ENCODE measurements at regions not wholly inside any gene's neighbourhood (a gene's known extent, or its start where the extent isn't known, plus 50 kb on each side); places are given as distances from the start of the nearest gene placed in this dataset.

- Histone ChIP-seq H3K27ac (ENCODE audit: low read length) (no peak overlapping the region), H3K4me3 (ENCODE audit: low read length) (no peak overlapping the region), H3K27me3 (ENCODE audit: control insufficient read depth, insufficient read depth, low read length) (no peaks in the 10 kb centered on the region), H3K4me1 (ENCODE audit: control insufficient read depth, low read depth, low read length) (no peaks in the 10 kb centered on the region), H3K36me3 (ENCODE audit: control insufficient read depth, low read depth, low read length) (no peaks in the 10 kb centered on the region), H3K9ac (ENCODE audit: low read length) (no peak overlapping the region), H3K9me3 (ENCODE audit: control insufficient read depth, low read depth, low read length) (no peaks in the 10 kb centered on the region)
Measured at GRCh38 chr9:106423575-106423974, 439.4 kb upstream of the ZNF462 start.

- no peak overlapping the region for H3K9ac ChIP-seq (ENCODE audit: low read length)
- no peaks in the 10 kb centered on the region for H3K9me3 ChIP-seq (ENCODE audit: control insufficient read depth, low read depth, low read length)
Measured at GRCh38 chr9:106432631-106433030, 430.3 kb upstream of the ZNF462 start.

GRCh38 chr9:106438928-106439327 is 424.0 kb upstream of the ZNF462 start:
- no peaks in the 10 kb centered on the region for H3K4me1 ChIP-seq (ENCODE audit: control insufficient read depth, low read depth, low read length)
- H3K36me3 ChIP-seq (ENCODE audit: control insufficient read depth, low read depth, low read length), result no peaks in the 10 kb centered on the region
- no peak overlapping the region for H3K9ac ChIP-seq (ENCODE audit: low read length)
- H3K27ac ChIP-seq (ENCODE audit: low read length), result no peak overlapping the region
- H3K27me3 ChIP-seq (ENCODE audit: control insufficient read depth, insufficient read depth, low read length), result no peaks in the 10 kb centered on the region
- H3K4me3 ChIP-seq (ENCODE audit: low read length), result no peak overlapping the region
- H3K9me3 ChIP-seq (ENCODE audit: control insufficient read depth, low read depth, low read length), result no peaks in the 10 kb centered on the region

More at GRCh38 chr9:106432631-106433030, 430.3 kb upstream of the ZNF462 start:
- Histone ChIP-seq H3K36me3 (ENCODE audit: control insufficient read depth, low read depth, low read length) (no peaks in the 10 kb centered on the region), H3K4me3 (ENCODE audit: low read length) (no peak overlapping the region), H3K4me1 (ENCODE audit: control insufficient read depth, low read depth, low read length) (no peaks in the 10 kb centered on the region), H3K27me3 (ENCODE audit: control insufficient read depth, insufficient read depth, low read length) (no peaks in the 10 kb centered on the region), H3K27ac (ENCODE audit: low read length) (no peak overlapping the region)

GRCh38 chr9:106441283-106441682 is 421.7 kb upstream of the ZNF462 start:
- no peak overlapping the region for H3K9ac ChIP-seq (ENCODE audit: low read length)
- H3K4me3 ChIP-seq (ENCODE audit: low read length), result no peak overlapping the region
- no peaks in the 10 kb centered on the region for H3K4me1 ChIP-seq (ENCODE audit: control insufficient read depth, low read depth, low read length)
- no peaks in the 10 kb centered on the region for H3K27me3 ChIP-seq (ENCODE audit: control insufficient read depth, insufficient read depth, low read length)
- no peaks in the 10 kb centered on the region for H3K9me3 ChIP-seq (ENCODE audit: control insufficient read depth, low read depth, low read length)
- H3K27ac ChIP-seq (ENCODE audit: low read length), result no peak overlapping the region
- no peaks in the 10 kb centered on the region for H3K36me3 ChIP-seq (ENCODE audit: control insufficient read depth, low read depth, low read length)

- no peak overlapping the region for H3K4me3 ChIP-seq (ENCODE audit: low read length)
- H3K27me3 ChIP-seq (ENCODE audit: control insufficient read depth, insufficient read depth, low read length), result no peaks in the 10 kb centered on the region
- H3K9ac ChIP-seq (ENCODE audit: low read length), result no peak overlapping the region
- no peak overlapping the region for H3K27ac ChIP-seq (ENCODE audit: low read length)
- no peaks in the 10 kb centered on the region for H3K36me3 ChIP-seq (ENCODE audit: control insufficient read depth, low read depth, low read length)
- H3K4me1 ChIP-seq (ENCODE audit: control insufficient read depth, low read depth, low read length), result no peaks in the 10 kb centered on the region
- no peaks in the 10 kb centered on the region for H3K9me3 ChIP-seq (ENCODE audit: control insufficient read depth, low read depth, low read length)
Measured at GRCh38 chr9:106443520-106443919, 419.4 kb upstream of the ZNF462 start.

- Histone ChIP-seq H3K4me1 (ENCODE audit: control insufficient read depth, low read depth, low read length) (no peaks in the 10 kb centered on the region), H3K27me3 (ENCODE audit: control insufficient read depth, insufficient read depth, low read length) (no peaks in the 10 kb centered on the region), H3K36me3 (ENCODE audit: control insufficient read depth, low read depth, low read length) (no peaks in the 10 kb centered on the region), H3K27ac (ENCODE audit: low read length) (no peak overlapping the region), H3K4me3 (ENCODE audit: low read length) (no peak overlapping the region), H3K9me3 (ENCODE audit: control insufficient read depth, low read depth, low read length) (no peaks in the 10 kb centered on the region), H3K9ac (ENCODE audit: low read length) (no peak overlapping the region)
Measured at GRCh38 chr9:106445107-106445506, 417.9 kb upstream of the ZNF462 start.

- Histone ChIP-seq H3K9me3 (ENCODE audit: control insufficient read depth, low read depth, low read length) (no peaks in the 10 kb centered on the region), H3K27me3 (ENCODE audit: control insufficient read depth, insufficient read depth, low read length) (no peaks in the 10 kb centered on the region), H3K9ac (ENCODE audit: low read length) (no peak overlapping the region), H3K4me1 (ENCODE audit: control insufficient read depth, low read depth, low read length) (no peaks in the 10 kb centered on the region), H3K27ac (ENCODE audit: low read length) (no peak overlapping the region), H3K36me3 (ENCODE audit: control insufficient read depth, low read depth, low read length) (no peaks in the 10 kb centered on the region), H3K4me3 (ENCODE audit: low read length) (no peak overlapping the region)
Measured at GRCh38 chr9:106449336-106449927, 413.5 kb upstream of the ZNF462 start.

GRCh38 chr9:106450549-106450948 is 412.4 kb upstream of the ZNF462 start:
- H3K9me3 ChIP-seq (ENCODE audit: control insufficient read depth, low read depth, low read length), result no peaks in the 10 kb centered on the region
- no peak overlapping the region for H3K27ac ChIP-seq (ENCODE audit: low read length)
- no peaks in the 10 kb centered on the region for H3K36me3 ChIP-seq (ENCODE audit: control insufficient read depth, low read depth, low read length)
- no peak overlapping the region for H3K9ac ChIP-seq (ENCODE audit: low read length)
- no peaks in the 10 kb centered on the region for H3K4me1 ChIP-seq (ENCODE audit: control insufficient read depth, low read depth, low read length)
- H3K27me3 ChIP-seq (ENCODE audit: control insufficient read depth, insufficient read depth, low read length), result no peaks in the 10 kb centered on the region
- H3K4me3 ChIP-seq (ENCODE audit: low read length), result no peak overlapping the region

GRCh38 chr9:106451223-106451622 is 411.7 kb upstream of the ZNF462 start:
- H3K36me3 ChIP-seq (ENCODE audit: control insufficient read depth, low read depth, low read length), result no peaks in the 10 kb centered on the region
- H3K4me3 ChIP-seq (ENCODE audit: low read length), result no peak overlapping the region
- H3K27me3 ChIP-seq (ENCODE audit: control insufficient read depth, insufficient read depth, low read length), result no peaks in the 10 kb centered on the region
- H3K27ac ChIP-seq (ENCODE audit: low read length), result no peak overlapping the region
- no peaks in the 10 kb centered on the region for H3K9me3 ChIP-seq (ENCODE audit: control insufficient read depth, low read depth, low read length)
- no peak overlapping the region for H3K9ac ChIP-seq (ENCODE audit: low read length)
- peaks cover 4% of the 10 kb centered on the region for H3K4me1 ChIP-seq (ENCODE audit: control insufficient read depth, low read depth, low read length)

GRCh38 chr9:106456581-106456980 is 406.4 kb upstream of the ZNF462 start:
- H3K9ac ChIP-seq (ENCODE audit: low read length), result peak overlapping the region; percentile 8
- no peaks in the 10 kb centered on the region for H3K36me3 ChIP-seq (ENCODE audit: control insufficient read depth, low read depth, low read length)
- peak overlapping the region; percentile 1 for H3K4me3 ChIP-seq (ENCODE audit: low read length)
- no peaks in the 10 kb centered on the region for H3K27me3 ChIP-seq (ENCODE audit: control insufficient read depth, insufficient read depth, low read length)
- no peaks in the 10 kb centered on the region for H3K9me3 ChIP-seq (ENCODE audit: control insufficient read depth, low read depth, low read length)
- H3K27ac ChIP-seq (ENCODE audit: low read length), result peak overlapping the region; percentile 19
- peaks cover 9% of the 10 kb centered on the region for H3K4me1 ChIP-seq (ENCODE audit: control insufficient read depth, low read depth, low read length)

- H3K4me1 ChIP-seq (ENCODE audit: control insufficient read depth, low read depth, low read length), result peaks cover 13% of the 10 kb centered on the region
- H3K9me3 ChIP-seq (ENCODE audit: control insufficient read depth, low read depth, low read length), result peaks cover 3% of the 10 kb centered on the region
- no peak overlapping the region for H3K9ac ChIP-seq (ENCODE audit: low read length)
- H3K27ac ChIP-seq (ENCODE audit: low read length), result peak overlapping the region; percentile 26
- no peaks in the 10 kb centered on the region for H3K27me3 ChIP-seq (ENCODE audit: control insufficient read depth, insufficient read depth, low read length)
- no peak overlapping the region for H3K4me3 ChIP-seq (ENCODE audit: low read length)
- no peaks in the 10 kb centered on the region for H3K36me3 ChIP-seq (ENCODE audit: control insufficient read depth, low read depth, low read length)
Measured at GRCh38 chr9:106467113-106467864, 395.7 kb upstream of the ZNF462 start.

GRCh38 chr9:106467865-106468164 is 395.2 kb upstream of the ZNF462 start:
- Histone ChIP-seq H3K9me3 (ENCODE audit: control insufficient read depth, low read depth, low read length) (peaks cover 3% of the 10 kb centered on the region), H3K9ac (ENCODE audit: low read length) (no peak overlapping the region), H3K27me3 (ENCODE audit: control insufficient read depth, insufficient read depth, low read length) (no peaks in the 10 kb centered on the region), H3K4me3 (ENCODE audit: low read length) (no peak overlapping the region), H3K4me1 (ENCODE audit: control insufficient read depth, low read depth, low read length) (peaks cover 13% of the 10 kb centered on the region), H3K27ac (ENCODE audit: low read length) (peak overlapping the region; percentile 26), H3K36me3 (ENCODE audit: control insufficient read depth, low read depth, low read length) (no peaks in the 10 kb centered on the region)
